BJ (cell line): ENCODE measurements at regions not wholly inside any gene's neighbourhood (a gene's known extent, or its start where the extent isn't known, plus 50 kb on each side); places are given as distances from the start of the nearest gene placed in this dataset.
A peak's percentile ranks its signal among the peaks of the same experiment; 100 is the strongest.

Experiments
- CTCF ChIA-PET: fragments of 350-600 bp; formaldehyde crosslinking; extraction: SDS; loops from one replicate; lab custom pipeline; 2021; ENCODE audit warnings: antibody characterized with exemption, inconsistent platforms; lab: Yijun Ruan, JAX
- POLR2A ChIA-PET: fragments of 300-600 bp; sonication (Branson Sonifier 250); formaldehyde crosslinking; extraction: SDS; loops from one replicate; lab custom pipeline; 2021; ENCODE audit warnings: antibody characterized with exemption; lab: Charles Lee
- DNase-seq: peaks from one replicate; pipeline ENCODE4 v3.0.0-alpha.2; 2011; ENCODE audit warnings: low read depth
- H3K27me3 ChIP-seq: 2 replicates; pipeline ENCODE4 v1.6.0; 2011; ENCODE audit warnings: low read length; ENCODE audit not compliant: control insufficient read depth, insufficient read depth
- H3K36me3 ChIP-seq: 2 replicates; pipeline ENCODE4 v1.5.1; 2011; ENCODE audit warnings: low read length; ENCODE audit not compliant: control insufficient read depth, insufficient read depth
- H3K4me3 ChIP-seq: 2 replicates; pipeline ENCODE4 v1.5.1; 2011; ENCODE audit warnings: low read depth, mild to moderate bottlenecking, control low read depth, low read length
- TF ChIP-seq, protein P1 (sequence below): IDR thresholded peaks from 2 replicates; pipeline ENCODE4 v1.5.1; 2011; ENCODE audit warnings: low read depth, mild to moderate bottlenecking, control low read depth, inconsistent platforms, low read length, moderate library complexity; ENCODE audit not compliant: insufficient read depth

DNA sequence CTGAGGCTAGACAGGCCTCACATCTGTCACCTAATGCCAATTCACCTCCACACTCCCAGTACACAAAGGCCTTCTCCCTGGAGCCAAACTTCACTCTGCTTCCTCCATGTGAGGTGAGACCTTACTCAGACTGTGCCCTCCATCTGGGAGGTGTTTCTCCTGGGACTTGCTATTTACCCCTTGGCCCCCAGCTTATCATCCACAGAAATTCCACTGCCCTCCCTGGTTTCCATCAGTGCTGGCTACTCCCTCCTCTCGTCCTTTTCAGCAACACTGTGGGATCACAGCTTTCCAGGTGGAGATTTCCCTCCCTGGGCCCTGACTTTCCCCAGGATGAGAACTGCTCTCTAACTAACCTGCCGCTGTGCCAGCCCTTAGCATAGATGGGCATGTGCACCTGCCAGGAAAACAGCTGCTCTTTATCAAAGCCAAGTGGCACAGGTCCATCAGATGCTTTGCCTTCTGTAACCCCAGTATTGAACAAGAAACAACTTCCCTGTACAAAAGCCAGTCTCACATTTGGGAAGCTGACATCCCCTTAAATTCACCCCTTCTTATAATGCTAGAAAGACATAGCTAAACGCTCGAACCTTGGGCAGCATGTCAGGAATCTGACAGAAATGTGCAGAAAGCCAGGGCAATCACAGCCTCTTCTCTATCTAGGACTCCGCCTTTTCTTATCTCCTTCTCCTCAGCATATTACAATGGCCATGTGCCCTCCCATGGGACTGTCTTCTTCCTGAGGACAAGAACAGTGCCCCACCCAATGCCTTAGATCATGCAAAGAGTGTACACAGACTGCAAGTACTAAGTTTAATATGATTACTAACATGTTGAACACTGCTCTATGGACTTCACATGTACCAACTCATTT, 535.5 kb upstream of the ID2 start:
- TF ChIP-seq, protein P1, sequence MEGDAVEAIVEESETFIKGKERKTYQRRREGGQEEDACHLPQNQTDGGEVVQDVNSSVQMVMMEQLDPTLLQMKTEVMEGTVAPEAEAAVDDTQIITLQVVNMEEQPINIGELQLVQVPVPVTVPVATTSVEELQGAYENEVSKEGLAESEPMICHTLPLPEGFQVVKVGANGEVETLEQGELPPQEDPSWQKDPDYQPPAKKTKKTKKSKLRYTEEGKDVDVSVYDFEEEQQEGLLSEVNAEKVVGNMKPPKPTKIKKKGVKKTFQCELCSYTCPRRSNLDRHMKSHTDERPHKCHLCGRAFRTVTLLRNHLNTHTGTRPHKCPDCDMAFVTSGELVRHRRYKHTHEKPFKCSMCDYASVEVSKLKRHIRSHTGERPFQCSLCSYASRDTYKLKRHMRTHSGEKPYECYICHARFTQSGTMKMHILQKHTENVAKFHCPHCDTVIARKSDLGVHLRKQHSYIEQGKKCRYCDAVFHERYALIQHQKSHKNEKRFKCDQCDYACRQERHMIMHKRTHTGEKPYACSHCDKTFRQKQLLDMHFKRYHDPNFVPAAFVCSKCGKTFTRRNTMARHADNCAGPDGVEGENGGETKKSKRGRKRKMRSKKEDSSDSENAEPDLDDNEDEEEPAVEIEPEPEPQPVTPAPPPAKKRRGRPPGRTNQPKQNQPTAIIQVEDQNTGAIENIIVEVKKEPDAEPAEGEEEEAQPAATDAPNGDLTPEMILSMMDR, result no peak
- ChIA-PET CTCF (no interaction called here), POLR2A (no interaction called here)
- H3K36me3 ChIP-seq, result no peaks in the 10 kb centered on the region
- no peak for DNase-seq
- H3K27me3 ChIP-seq, result no peaks in the 10 kb centered on the region
- no peak overlapping the region for H3K4me3 ChIP-seq

DNA sequence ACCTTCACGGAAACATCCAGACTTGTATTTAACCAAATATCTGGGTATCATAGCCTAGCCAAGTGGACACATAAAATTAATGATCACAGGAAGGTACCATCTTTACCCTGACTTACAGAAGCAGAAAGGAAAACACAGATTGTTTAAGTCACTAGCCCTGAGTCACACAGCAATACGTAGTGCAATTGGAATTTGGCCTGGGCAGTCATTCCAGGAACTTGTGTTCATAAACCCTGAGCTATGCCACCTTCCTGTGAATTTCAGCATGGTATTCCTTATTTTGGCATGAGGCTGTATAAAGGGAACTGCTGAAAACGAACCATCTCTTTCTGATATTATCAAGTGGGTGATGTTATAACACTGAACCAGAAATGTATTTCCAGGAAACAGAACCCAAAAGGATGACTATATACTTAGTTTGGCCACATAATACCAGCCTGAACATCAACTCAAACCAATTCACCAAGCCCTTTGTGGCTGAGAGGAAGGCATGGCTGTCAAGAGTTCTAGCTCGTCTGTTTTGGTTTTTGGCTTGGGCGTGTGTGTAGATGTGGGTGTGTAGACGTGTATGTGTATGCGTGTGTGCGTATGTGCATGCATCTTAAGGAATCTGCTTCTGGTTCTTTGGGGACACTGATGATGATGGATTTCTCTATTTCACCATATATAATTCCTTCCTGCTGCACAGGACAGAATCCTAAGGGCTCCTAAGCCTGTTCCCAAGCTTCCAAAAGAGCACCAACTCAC, 533.4 kb upstream of the ID2 start:
- peak; percentile 59 for DNase-seq
- no peaks in the 10 kb centered on the region for H3K36me3 ChIP-seq
- TF ChIP-seq, protein P1, result no peak
- ChIA-PET CTCF (interaction anchor here (1.1 to 1.8 kb wide), 2 partner anchors 9 to 13 kb away, joined by 3 to 4 read pairs; no protein-coding TSS in a partner anchor), POLR2A (interaction anchor here (0.6 kb wide), 1 partner anchor 23 kb away, joined by 3 read pairs; no protein-coding TSS in a partner anchor)
- H3K27me3 ChIP-seq, result no peaks in the 10 kb centered on the region
- H3K4me3 ChIP-seq, result no peak overlapping the region

DNA sequence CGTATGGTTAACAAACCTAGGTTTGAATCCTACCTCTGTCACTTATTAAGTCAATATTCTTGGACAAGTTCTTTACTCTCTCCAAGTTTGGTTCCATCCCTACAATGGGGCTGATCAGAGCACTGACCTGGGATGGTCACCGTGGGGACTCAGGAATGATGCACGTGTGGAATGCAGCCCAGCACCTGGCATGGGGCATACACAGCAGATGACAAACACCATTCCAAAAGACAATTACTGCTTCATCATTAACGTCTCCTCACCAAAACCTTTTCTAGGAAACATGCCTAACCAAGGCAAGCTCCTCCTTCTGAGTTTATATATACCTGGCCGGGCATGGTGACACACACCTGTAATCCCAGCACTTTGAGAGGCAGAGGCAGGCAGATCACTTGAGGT, 532.9 kb upstream of the ID2 start:
- H3K4me3 ChIP-seq, result no peak overlapping the region
- ChIA-PET POLR2A (no interaction called here), CTCF (interaction anchor here (1.8 kb wide), 1 partner anchor 12 kb away, joined by 4 read pairs; no protein-coding TSS in a partner anchor)
- H3K36me3 ChIP-seq, result no peaks in the 10 kb centered on the region
- TF ChIP-seq, protein P1, result no peak
- DNase-seq, result no peak
- no peaks in the 10 kb centered on the region for H3K27me3 ChIP-seq

DNA sequence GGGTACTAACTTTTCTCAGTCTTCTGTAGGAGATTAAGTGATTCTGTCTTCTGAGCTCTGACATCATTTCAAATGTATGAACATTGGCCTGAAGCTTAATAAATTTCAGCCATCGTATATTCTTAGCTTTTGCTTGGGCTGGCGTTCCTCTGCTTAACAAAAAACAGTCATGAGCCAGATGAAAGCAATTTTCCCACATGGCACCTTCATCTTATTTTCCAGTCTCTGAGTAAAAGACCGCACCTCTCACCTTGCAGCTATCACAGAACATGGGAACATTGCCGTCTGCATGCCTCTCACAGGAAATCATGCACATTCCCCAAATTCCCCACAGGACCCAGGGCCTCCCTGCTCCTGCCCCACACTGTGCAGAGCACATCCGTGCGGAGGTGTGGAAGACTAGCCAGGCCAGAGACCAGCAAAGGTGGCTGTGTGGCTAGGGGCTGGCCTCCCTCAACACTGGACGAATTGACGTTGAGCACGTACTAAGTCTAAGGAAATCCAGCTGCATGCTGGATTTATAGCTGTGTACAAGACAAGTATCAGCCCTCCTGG, 531.8 kb upstream of the ID2 start:
- ChIA-PET POLR2A (no interaction called here), CTCF (interaction anchor here (0.6 to 1.8 kb wide), 2 partner anchors 11 to 244 kb away, joined by 3 to 4 read pairs; no protein-coding TSS in a partner anchor)
- DNase-seq, result peak; percentile 60
- no peak overlapping the region for H3K4me3 ChIP-seq
- no peaks in the 10 kb centered on the region for H3K27me3 ChIP-seq
- no peaks in the 10 kb centered on the region for H3K36me3 ChIP-seq
- TF ChIP-seq, protein P1, result no peak

DNA sequence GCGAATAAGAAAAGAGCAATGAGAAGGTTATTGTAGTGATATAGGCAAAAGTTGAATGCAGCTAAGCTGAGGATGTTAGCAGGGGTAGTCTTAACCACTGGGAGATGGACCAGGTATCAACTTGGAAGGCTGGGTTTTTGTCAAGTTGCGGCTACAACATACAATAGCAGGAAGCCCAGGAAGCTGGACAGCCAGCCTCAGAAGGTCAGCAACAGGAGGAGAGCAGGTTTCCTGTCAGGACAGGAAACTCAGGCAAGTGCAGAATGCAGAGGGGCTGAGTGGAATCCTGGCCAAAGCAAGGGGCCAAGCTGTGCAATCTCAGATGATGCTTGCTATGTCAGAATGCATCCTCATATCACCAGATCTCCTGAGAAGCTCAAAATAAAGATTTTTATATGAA, 530.0 kb upstream of the ID2 start:
- ChIA-PET POLR2A (interaction anchor here (0.7 kb wide), 1 partner anchor 9 kb away, joined by 6 read pairs; no protein-coding TSS in a partner anchor), CTCF (no interaction called here)
- Histone ChIP-seq H3K27me3 (no peaks in the 10 kb centered on the region), H3K36me3 (no peaks in the 10 kb centered on the region), H3K4me3 (no peak overlapping the region)
- TF ChIP-seq, protein P1, result no peak
- DNase-seq, result no peak
